Hypothalamus (tissue), 51 donors: ENCODE measurements at regions not wholly inside any gene's neighbourhood (a gene's known extent, or its start where the extent isn't known, plus 50 kb on each side); places are given as distances from the start of the nearest gene placed in this dataset.

Experiments used
- DNase-seq, 51 donors: peaks; one replicate each; lab custom pipeline; 2025; lab: John Stamatoyannopoulos, UW

DNA sequence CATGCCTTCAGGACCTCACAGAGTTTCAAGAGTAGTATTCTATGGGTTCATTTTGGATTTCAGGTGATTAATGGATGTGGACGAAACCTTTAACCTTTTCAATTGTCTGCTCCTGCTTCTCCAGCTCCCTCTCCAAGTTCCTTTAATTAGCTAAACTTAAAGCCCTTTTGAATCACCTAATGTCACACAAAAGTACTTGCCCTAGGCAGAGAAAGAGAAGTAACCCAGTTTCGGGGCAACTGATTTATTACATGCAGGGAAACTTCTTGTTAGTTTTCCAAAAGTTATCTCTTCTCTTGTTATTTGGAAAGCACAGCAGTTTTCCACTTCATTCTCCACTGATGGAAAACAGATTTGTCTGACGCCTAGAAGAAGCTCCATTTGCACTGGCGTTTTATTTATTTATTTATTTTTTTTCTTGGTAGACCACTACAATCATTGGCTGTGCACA lies 407.7 kb upstream of the JARID2 start:
- DNase-seq, result no peak

DNA sequence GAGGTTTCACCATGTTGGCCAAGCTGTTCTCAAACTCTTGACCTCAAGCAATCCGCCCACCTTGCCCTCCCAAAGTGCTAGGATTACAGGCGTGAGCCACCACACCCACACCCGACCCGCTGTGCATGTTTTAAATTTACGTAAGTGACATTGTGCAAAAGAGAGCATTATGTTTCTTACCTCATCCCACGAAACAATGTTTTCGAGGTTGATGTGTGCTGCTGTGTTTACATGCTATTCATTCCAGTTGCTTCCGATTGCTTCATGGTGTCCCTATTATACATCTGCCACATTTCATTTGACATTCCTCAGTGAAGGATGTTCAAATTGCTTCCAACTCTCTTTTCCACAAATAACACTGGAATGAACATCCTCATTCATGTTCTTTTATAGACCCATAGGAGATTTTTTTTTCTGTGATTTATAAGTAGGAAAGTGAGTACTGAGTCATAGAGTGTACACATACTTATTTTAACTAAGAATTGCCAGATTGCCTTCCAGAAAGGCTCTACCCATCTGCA lies 403.9 kb upstream of the JARID2 start:
- no peak for DNase-seq

DNA sequence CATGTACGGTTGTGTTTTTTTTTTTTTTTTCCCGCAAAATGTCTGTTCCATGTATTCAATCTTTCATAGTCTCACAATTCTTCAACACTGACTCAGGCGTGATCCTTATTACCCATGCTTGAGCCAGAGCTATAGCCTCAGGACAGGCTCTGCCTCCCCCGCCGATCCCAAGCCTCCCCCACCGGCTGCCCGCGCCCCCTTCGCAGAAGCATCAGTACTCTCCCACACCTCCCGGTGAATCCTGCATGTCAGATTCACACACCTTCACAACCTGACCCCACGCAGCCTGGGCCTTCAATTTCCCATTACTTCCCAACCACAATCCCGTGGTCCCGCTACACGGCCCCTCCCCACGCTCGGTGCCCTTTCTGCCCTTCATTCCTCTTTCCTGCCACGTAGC lies 401.5 kb upstream of the JARID2 start:
- DNase-seq, result no peak

DNA sequence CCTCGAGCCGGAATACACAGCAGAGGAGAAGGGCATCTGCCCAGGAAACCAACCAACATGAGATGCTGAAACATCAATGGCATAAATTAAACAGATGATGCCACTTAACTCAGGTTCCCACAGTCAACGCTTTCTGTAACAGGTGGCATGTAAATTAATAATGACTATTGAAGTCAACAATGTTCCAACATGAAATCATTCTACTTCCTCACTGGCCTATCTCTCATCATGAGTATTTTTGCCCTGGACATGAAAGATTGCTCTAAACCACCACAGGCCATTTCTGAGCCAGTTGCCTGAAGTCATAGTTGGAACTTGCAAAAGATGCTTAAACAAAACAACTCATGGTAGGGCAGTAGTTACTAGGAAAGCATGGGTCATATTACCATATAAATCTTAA lies 397.9 kb upstream of the JARID2 start:
- no peak for DNase-seq

DNA sequence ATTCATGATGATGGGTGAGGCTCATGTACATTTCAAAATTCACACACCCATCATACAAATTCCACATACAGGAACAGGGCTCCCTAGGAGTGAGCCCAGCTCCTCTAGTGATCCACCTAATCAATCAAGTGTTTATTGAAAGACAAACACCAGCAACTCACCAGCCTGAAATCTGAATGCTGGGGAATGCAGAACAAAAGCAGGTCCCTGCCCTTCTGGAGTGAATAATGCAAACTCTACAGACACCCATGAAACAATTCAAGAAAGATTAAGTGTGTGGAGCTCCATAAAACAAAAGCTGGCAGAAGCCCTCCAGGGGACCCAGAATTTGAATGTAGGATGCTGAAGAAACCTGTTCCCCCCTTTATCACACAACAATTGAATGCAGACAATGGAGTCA lies 396.7 kb upstream of the JARID2 start:
- no peak for DNase-seq

DNA sequence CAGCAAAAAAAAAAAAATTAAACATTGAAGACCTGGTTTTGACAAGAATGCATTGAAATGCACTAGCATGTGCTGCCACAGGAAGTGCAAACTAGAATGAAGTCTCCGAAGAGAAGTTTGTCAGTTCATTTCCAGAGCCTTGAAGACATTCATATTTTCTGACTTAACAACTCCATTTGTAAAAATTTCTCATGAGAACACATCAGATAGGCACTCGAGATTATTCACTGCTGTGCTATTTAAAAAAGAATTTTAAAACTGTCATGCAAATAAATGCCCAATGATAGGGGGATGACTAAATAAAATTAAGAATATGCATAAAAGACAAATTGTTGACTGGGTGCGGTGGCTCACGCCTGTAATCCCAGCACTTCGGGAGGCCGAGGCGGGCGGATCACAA lies 394.6 kb upstream of the JARID2 start:
- DNase-seq, result no peak

DNA sequence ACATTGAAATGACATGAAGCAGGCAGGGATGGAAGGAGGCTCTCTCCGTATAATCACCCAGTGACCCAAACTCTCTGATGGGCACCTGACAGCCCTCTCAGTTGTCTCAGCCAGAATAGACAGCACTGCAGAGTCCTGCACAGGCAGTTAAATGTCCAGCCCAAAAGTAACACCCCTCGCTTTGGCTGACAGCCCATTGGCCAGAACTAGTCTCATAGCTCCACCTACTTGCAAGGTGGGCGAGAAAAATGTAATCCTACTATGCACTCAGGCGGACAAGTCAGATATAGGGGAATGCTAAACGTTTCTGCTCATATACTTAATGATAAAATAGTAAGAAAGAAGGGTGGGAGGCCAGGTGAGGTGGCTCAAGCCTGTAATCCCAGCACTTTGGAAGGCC lies 393.5 kb upstream of the JARID2 start:
- DNase-seq, result no peak

DNA sequence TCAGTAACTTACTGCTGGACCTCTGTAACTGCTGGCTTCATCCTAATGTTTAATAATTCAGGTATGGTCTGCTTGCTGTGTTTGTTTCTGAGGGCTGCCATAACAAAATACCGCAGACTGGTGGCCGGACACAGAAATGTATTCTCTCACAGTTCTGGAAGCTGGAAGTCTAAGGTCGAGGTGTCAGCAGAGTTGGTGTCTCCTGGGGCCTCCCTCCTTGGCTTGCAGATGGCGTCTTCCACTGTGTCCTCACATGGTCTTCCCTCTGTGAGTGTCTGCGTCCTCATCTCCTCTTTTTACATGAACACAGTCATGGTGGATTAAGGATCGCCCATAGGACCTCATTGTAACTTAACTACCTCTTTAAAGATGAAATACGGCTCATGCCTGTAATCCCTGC lies 389.7 kb upstream of the JARID2 start:
- no peak for DNase-seq

DNA sequence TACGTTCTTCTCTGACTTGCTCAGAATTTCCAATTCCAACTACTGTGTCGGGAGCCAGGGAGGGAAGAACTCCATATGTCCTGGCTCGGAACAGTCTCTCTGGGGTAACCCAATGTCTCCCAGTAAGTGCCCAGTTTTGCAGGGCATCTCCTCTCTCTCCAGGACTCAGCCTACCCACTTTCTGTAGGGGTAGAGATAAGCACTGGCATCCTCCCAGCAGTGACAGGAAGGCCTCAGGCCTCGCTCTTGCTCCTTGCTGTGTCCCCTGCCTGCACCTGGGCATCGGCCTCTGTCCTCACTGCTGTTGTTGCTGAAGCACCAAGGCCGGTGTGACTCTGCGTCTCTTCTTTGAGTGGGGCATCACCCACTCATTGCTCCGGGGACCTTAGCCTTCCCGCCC lies 388.9 kb upstream of the JARID2 start:
- no peak for DNase-seq

DNA sequence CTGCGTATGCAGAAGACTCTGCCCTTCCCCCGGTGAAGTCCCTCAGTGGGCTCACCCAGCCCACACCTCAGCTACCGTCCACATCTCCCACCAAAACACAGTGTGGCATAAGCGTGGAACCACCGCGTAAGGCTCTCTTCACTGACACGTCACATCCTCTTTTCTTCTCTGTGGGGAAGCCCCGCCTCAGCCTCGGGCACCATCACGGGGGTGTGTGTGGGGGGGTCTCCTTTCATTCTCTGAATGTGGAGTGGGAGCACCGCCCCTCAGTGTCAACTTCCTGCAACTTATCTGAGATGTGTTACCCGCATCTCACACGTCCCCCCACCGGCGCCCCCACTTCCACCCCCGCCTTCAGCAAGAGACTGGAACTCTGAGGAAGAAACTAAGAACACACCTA lies 388.4 kb upstream of the JARID2 start:
- peak in 3 of 51 donors; percentile 1 to 6 (median 4) for DNase-seq

DNA sequence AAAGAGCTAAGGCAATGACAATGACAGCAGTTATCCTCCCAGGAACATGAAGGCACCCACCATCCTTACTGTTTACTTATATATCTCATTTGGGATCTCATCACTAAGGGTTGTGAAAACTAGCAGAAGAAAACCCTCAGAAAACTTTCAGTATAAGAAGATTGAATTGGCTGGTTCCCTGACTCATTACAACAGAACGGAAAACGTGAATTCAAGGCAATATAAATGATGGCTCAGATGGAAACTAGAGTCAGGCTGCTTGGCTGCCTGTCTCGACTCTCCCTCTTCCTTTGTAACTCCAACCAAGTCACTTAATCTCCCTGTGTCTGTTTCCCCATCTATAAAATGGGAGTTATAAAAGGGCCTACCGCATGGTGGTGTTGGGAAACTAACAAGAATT lies 387.1 kb upstream of the JARID2 start:
- no peak for DNase-seq

DNA sequence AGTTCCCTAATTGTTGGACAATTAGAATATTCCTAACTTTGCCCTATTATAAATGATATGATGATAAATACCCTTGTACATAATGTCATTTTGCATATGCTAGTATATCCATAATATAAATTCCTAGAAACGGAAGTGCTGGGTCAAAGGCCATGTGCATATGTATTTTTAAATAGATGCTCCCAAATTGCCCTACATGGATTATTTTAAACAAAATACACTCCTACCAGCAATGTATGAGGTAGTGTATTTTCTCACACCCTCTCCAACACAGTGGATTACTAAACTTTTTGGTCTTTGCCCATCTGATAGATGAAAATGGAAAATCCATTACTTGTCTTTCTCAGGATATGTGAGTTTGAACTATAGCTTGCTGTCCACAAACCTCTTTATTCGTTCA lies 385.1 kb upstream of the JARID2 start:
- no peak for DNase-seq

DNA sequence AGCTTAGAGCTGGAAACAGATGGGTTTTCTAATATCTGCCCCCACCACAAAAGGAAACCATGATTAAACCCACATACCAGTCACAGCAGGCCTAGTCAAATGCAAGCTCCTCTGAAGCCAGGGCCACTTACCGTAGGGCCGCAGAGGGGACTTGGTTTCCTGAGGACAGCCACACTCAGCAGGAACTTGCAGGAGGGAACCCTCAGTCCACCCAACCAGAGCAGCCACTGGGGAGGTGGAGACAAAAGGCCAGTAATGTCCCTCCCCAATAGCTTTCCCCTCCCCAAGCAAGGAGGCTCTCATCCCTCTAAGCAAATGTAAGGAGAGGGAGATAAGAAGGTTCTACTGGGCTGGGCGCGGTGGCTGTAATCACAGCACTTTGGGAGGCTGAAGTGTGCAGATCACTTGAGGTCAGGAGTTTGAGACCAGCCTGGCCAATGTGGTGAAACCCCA lies 384.4 kb upstream of the JARID2 start:
- DNase-seq, result no peak

DNA sequence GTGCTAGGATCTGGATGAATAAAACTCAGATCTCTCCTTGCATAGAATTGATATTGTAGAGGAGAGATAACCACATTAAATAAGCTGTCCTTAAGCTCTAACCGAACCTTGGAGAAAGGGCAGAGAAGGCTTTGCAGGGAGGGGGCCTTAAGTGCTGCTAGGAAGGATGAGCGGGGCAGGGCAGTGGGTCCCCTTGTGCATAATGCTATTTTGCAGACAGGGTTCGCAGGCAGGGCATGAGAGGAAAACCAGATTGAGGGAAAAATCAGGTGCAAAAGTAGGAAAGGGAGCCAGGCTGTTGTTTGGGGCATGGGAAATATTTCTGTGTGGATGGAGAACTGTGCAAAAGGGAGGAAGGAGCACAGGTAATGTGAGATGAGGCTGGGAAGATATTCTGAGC lies 383.0 kb upstream of the JARID2 start:
- DNase-seq, result no peak

DNA sequence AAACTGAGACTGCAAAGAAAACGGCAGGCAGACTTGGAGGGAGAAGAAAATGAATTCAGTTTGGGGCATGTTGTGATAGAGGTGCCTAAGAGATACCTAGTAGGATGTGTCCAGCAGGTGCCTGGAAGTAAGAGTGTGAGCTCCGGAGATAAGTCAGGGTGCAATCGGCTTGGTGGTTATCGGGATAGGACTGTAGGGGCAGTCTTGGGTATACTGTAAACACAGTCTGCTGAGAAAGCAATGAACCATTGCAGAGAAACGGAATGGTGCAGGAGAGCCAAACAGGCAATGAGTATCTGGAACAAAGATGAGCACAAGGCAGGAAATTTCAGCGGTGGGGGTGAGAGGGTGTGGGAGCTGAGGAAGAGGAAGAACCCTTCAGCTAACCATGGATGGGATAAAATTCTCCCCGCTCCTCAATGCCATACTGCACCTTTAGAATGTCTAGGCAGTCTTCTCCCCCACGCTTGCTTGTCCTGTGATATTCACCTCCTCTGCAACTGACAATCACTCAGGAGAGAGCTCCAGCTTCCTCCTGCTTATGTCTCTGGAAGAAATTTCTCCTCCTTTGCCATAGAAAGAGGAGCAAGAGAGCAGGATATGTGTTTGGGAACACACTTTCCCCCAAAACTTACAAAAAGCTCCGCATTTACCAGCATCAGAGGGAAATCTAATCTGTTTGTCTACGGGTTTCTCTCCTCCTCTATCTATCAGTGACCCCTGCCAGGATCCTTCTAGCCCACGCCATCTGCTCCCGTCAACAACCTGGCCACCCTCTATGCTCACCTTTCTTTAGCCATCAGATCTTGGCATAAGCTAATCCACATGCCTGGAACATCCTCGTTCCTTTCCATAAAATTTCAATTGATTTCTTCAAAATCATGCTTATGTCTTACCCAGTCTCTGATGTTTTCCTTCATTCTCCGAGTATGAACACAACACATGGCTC lies 381.7 kb upstream of the JARID2 start:
- DNase-seq, result no peak

DNA sequence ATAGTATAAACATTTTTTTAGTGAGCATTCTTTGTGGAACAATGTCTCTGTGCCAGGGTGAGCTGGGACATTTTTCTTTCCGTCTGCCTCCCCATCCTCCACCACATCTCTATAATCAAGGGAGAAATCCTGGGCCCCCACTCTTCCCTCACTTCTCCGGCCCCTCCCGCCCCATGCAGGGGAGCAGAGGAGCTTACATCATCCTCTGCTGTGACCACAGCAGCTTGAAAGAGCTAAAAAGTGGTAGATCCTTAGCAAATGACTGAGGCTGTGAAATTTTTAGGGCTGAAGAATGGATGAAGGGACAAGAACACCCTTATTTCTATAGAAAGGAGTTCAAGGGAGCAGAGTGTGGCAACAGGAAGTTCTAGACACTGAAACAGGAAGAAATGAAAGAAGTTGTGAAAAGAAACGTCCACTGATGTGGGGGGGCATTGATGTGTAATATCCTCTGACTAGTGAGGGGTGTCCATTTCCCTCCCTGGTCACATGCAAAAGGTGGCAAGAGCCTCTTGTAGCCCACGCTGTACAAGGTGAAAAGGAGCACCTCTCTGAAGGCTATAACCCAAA lies 380.3 kb upstream of the JARID2 start:
- DNase-seq, result no peak

DNA sequence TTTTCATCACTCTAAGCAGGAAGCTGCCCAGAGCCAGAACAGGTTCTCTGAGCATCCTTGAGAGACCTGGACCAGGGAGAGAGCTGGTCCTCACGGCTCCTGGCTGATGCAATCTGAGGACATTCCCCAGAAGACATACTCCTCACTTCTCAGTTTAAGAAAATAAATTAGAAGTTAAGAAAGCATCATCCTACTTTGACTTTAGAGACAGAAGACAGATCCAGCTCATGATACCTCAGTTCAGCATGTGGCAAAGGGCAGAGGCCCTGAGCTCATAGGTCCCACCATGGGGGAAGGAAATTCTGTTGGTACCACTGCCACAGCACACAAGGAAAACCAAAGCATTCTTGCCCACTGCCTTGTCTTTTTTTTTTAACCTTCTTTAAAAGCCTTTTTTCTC lies 378.1 kb upstream of the JARID2 start:
- DNase-seq, result no peak

DNA sequence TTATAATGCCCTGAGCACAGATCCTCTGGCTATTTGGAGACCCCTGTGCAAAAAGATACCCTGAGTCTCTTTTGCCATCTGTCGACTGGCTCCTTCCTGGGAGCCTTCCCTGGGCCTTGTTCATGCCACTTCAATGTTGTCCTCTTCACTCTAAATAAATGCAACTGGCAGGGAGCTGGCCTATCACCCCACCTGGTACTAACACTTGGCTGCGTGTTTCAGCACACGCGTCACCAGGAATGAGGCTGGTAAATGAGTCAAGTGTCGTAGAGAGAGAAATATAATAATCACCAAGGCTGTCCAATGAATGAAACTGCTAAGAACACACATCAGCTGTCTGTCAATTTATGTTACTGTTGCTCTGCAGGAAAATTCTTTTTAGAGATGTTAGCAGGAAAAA lies 374.6 kb upstream of the JARID2 start:
- DNase-seq, result no peak

DNA sequence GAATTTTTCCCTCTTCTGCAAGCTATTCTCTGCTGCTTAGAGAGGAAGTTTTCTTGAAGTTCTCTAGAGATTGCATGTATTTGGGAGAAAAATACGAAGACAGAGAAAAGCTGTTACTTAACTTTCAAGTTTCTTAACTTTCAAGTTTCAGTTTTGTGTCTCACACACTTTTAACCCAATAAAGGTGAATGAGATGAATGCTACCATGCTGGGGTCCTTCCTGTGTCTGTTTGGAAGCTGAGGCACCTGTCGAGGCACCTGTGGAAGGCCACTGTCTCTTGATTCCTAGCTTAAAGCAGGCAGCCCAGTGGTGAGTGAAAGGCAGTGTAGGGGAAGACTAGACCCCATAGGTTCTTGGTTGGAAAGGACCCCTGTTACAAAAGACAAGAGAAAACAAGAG lies 372.8 kb upstream of the JARID2 start:
- no peak for DNase-seq

DNA sequence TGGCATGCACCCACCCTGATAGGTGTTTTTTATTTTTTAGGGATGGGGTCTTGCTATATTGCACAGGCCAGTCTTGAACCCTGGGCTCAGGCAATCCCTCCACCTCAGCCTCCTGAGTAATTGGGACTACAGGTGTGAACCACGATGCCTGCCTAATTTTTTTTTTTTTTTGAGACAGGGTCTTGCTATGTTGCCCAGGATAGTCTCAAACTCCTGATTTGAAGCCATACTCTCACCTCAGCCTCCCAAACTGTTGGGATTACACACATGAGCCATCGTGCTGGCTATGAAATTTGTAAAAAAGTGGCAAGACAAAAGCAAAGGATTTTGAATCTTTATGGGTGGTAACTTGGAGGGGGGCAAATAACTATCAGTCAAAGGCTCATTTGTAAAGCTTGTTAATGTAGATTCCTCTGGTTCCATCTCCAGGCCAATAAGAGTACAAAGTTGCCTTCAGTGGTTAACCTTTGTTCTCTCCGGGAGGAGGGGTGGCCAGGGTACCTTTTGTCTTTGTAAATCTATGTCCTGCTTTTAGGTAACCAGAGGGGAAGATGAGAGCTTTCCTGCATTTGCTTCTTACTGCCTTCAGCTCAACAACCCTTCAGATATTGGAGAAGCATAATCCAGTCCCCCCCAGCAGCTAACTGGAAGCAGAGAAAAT lies 372.0 kb upstream of the JARID2 start:
- no peak for DNase-seq

DNA sequence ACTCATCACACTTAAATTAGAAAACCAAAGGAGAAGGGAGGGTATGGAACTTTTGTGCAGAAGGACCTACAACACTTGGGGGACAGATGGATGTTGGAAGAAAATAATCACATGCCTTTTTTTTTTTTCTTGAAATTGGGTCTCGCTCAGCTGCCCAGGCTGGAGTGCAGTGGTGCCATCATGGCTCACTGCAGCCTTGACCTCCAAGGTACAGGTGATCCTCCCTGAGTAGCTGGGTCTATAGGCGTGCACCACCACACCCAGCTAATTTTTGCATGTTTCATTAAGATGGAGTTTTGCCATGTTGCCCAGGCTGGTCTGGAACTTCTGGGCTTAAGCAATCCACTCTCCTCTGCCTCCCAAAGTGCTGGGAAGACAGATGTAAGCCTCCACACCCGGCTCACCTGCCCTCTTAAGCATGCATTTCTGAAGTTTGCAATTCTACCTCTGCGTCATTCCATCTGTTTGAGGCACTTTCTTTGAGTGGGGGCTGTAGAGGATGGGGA lies 370.8 kb upstream of the JARID2 start:
- no peak for DNase-seq
